HG02642 (cell line): ENCODE measurements at regions not wholly inside any gene's neighbourhood (a gene's known extent, or its start where the extent isn't known, plus 50 kb on each side); places are given as distances from the start of the nearest gene placed in this dataset.

Experiments used
- ATAC-seq: cut with Tn5 transposase; IDR thresholded peaks from one replicate; pipeline ENCODE4 v1.9.1; 2021; ENCODE audit warnings: mild to moderate bottlenecking; ENCODE audit not compliant: unreplicated experiment, poor library complexity

GRCh38 chr9:14478175-14479162 lies 164.5 kb upstream of the NFIB start:
- no peak for ATAC-seq

- no peak for ATAC-seq
Measured at GRCh38 chr9:14471041-14471440, 157.1 kb upstream of the NFIB start.

GRCh38 chr9:14467675-14468374 lies 153.9 kb upstream of the NFIB start:
- ATAC-seq: no peak

GRCh38 chr9:14466828-14467227 lies 152.9 kb upstream of the NFIB start:
- ATAC-seq: no peak

- no peak for ATAC-seq
Measured at GRCh38 chr9:14466429-14466818, 152.5 kb upstream of the NFIB start.

- ATAC-seq: no peak
Measured at GRCh38 chr9:14462950-14463349, 149.0 kb upstream of the NFIB start.

- no peak for ATAC-seq
Measured at GRCh38 chr9:14455243-14455642, 141.3 kb upstream of the NFIB start.

GRCh38 chr9:14453286-14453685 lies 139.3 kb upstream of the NFIB start:
- ATAC-seq: no peak

GRCh38 chr9:14452539-14452938 lies 138.6 kb upstream of the NFIB start:
- no peak for ATAC-seq

- ATAC-seq: peak; percentile 83
Measured at GRCh38 chr9:14451949-14452348, 138.0 kb upstream of the NFIB start.

GRCh38 chr9:14447103-14447502 lies 133.2 kb upstream of the NFIB start:
- ATAC-seq: no peak

GRCh38 chr9:14445946-14446345 lies 132.0 kb upstream of the NFIB start:
- no peak for ATAC-seq

GRCh38 chr9:14442956-14443355 lies 129.0 kb upstream of the NFIB start:
- ATAC-seq: no peak

- no peak for ATAC-seq
Measured at GRCh38 chr9:14441976-14442651, 128.2 kb upstream of the NFIB start.

GRCh38 chr9:14441115-14441514 lies 127.2 kb upstream of the NFIB start:
- no peak for ATAC-seq

GRCh38 chr9:14440062-14440461 lies 126.1 kb upstream of the NFIB start:
- ATAC-seq: no peak

- ATAC-seq: no peak
Measured at GRCh38 chr9:14439555-14439954, 125.6 kb upstream of the NFIB start.

- no peak for ATAC-seq
Measured at GRCh38 chr9:14438232-14439021, 124.5 kb upstream of the NFIB start.

GRCh38 chr9:14437354-14438231 lies 123.7 kb upstream of the NFIB start:
- ATAC-seq: no peak
